ENCODE measurements at regions not wholly inside any gene's neighbourhood (a gene's known extent, or its start where the extent isn't known, plus 50 kb on each side); places are given as distances from the start of the nearest gene placed in this dataset.
"Not testable (repeated sequence)": the region's sequence is repeated elsewhere in the genome, so short reads cannot be mapped to it uniquely, and the experiment has no call there.

DNA sequence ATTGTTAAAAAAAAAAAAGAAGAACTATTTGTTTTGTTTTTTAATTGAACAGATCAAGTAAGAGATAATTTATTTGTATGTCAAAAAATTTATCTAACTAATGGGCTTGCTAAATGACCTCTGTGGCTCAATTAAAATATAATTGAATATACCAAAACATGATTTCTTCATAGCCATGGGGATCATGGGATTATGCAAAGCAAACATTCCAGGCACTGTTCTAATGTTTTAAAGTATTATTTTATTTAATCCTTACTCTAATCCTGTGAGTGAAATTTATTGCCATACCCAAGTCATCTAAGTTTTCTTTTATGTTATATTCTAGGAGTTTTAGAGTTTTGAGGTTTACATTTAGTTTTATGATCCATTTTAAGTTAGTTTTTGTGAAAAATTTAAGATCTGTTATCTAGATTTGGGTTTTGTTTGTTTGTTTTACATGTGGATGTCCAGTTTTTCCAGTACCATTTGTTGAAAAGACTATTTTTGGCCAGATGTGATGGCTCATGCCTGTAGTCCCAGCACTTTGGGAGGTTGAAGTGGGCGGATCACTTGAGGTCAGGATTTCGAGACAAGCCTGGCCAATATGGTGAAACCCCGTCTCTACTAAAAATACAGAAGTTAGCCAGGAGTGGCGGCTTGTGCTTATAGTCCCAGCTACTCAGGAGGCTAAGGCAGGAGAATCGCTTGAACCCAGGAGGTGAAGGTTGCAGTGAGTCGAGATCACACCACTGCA is 52.3 kb upstream of the CNOT10 start:
- Histone ChIP-seq H3K4me1 (ENCODE audit: insufficient read depth, low read length) (no peaks in the 10 kb centered on the region), H3K4me2 (ENCODE audit: insufficient read depth, low read length) (no peak overlapping the region), H3K4me3 (ENCODE audit: insufficient read depth, low read length) (no peak overlapping the region), H3K79me2 (ENCODE audit: insufficient read depth, low read length) (no peaks in the 10 kb centered on the region), H3K36me3 (ENCODE audit: insufficient read depth, low read length) (no peaks in the 10 kb centered on the region), H3K9me3 (ENCODE audit: low read depth, low read length) (no peaks in the 10 kb centered on the region), H4K20me1 (ENCODE audit: insufficient read depth, low read length) (no peaks in the 10 kb centered on the region), H3K27me3 (ENCODE audit: insufficient read depth, low read length) (no peaks in the 10 kb centered on the region), H3K27ac (ENCODE audit: low read depth, low read length) (no peak overlapping the region), H2AFZ (ENCODE audit: low read length) (no peak overlapping the region)
- TF ChIP-seq CTCF (IDR thresholded peaks at IDR 0.05; ENCODE audit: extremely low read depth, low read depth, low read length) = no peak
- no peak for DNase-seq (ENCODE audit: insufficient read length, low spot score, missing footprints)

DNA sequence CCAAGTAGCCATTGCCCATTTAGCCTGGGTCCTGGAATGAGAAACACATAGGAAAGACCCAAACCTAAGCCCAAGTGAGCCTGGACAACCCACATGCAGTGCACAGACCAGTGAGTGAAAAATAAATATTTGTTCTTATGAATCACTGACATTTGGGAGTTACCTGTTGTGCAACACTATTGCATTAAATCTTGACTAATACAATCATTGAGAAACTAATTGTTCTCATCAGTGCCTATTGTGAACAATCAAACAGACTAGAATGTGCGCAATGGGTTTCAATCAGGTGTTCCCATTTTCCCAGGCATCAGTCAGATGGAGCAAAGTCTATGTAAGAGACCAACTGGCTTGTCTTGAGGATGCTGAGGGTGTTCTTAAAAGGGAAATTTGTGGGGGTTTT is 54.7 kb upstream of the CNOT10 start:
- Histone ChIP-seq H3K27me3 (ENCODE audit: insufficient read depth, low read length) (no peaks in the 10 kb centered on the region), H3K4me3 (ENCODE audit: insufficient read depth, low read length) (no peak overlapping the region), H3K9me3 (ENCODE audit: low read depth, low read length) (no peaks in the 10 kb centered on the region), H3K36me3 (ENCODE audit: insufficient read depth, low read length) (no peaks in the 10 kb centered on the region), H3K4me1 (ENCODE audit: insufficient read depth, low read length) (no peaks in the 10 kb centered on the region), H3K79me2 (ENCODE audit: insufficient read depth, low read length) (no peaks in the 10 kb centered on the region), H2AFZ (ENCODE audit: low read length) (no peak overlapping the region), H3K27ac (ENCODE audit: low read depth, low read length) (no peak overlapping the region), H4K20me1 (ENCODE audit: insufficient read depth, low read length) (no peaks in the 10 kb centered on the region), H3K4me2 (ENCODE audit: insufficient read depth, low read length) (no peak overlapping the region)
- no peak for TF ChIP-seq CTCF (IDR thresholded peaks at IDR 0.05; ENCODE audit: extremely low read depth, low read depth, low read length)
- no peak for DNase-seq (ENCODE audit: insufficient read length, low spot score, missing footprints)

DNA sequence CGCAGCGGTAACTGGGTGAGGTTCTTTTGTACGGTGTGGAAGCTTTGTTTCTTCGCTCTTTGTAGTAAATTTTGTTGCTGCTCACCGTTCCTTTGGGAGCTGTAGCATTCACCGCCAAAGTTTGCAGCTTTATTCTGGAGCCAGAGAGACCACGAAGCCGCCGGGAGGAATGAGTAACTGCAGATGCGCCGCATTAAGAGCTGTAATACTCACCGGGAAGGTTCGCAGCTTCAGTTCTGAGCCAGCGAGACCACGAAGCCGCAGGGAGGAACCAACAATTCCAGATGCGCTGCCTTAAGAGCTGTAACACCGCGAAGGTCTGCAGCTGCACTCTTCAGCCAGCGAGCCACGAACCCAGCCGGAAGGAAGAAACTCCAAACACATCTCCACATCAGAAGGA is 56.0 kb upstream of the DYNC1LI1 start:
- Histone ChIP-seq H3K79me2 (ENCODE audit: insufficient read depth, low read length) (no peaks in the 10 kb centered on the region), H3K4me3 (ENCODE audit: insufficient read depth, low read length) (no peak overlapping the region), H4K20me1 (ENCODE audit: insufficient read depth, low read length) (no peaks in the 10 kb centered on the region), H3K4me2 (ENCODE audit: insufficient read depth, low read length) (no peak overlapping the region), H3K27me3 (ENCODE audit: insufficient read depth, low read length) (no peaks in the 10 kb centered on the region), H3K9me3 (ENCODE audit: low read depth, low read length) (no peaks in the 10 kb centered on the region), H3K27ac (ENCODE audit: low read depth, low read length) (no peak overlapping the region), H3K4me1 (ENCODE audit: insufficient read depth, low read length) (no peaks in the 10 kb centered on the region), H2AFZ (ENCODE audit: low read length) (no peak overlapping the region), H3K36me3 (ENCODE audit: insufficient read depth, low read length) (no peaks in the 10 kb centered on the region)
- peak; percentile 74 for DNase-seq (ENCODE audit: insufficient read length, low spot score, missing footprints)
- TF ChIP-seq CTCF (IDR thresholded peaks at IDR 0.05; ENCODE audit: extremely low read depth, low read depth, low read length) = no peak

DNA sequence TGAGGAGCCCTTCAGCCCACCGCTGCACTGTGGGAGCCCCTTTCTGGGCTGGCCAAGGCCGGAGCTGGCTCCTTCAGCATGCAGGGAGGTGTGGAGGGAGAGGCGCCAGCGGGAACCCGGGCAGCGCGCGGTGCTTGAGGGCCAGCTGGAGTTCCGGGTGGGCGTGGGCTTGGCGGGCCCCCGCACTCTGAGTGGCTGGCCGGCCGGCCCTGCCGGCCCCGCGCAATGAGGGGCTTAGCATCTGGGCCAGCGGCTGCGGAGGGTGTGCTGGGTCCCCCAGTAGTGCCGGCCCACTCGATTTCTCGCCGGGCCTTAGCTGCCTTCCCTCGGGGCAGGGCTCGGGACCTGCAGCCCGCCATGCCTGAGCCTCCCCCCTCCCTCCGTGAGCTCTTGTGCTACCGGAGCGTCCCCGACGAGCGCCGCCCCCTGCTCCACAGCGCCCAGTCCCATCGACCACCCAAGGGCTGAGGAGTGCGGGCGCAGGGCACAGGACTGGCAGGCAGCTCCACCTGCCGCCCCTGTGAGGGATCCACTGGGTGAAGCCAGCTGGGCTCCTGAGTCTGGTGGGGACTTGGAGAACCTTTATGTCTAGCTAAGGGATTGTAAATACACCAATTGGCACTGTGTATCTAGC is 55.0 kb upstream of the DYNC1LI1 start:
- H3K27me3 ChIP-seq (ENCODE audit: insufficient read depth, low read length); H3K27ac ChIP-seq (ENCODE audit: low read depth, low read length); DNase-seq (ENCODE audit: insufficient read length, low spot score, missing footprints); H4K20me1 ChIP-seq (ENCODE audit: insufficient read depth, low read length); H3K79me2 ChIP-seq (ENCODE audit: insufficient read depth, low read length); H3K4me1 ChIP-seq (ENCODE audit: insufficient read depth, low read length); H2AFZ ChIP-seq (ENCODE audit: low read length); H3K36me3 ChIP-seq (ENCODE audit: insufficient read depth, low read length); H3K4me2 ChIP-seq (ENCODE audit: insufficient read depth, low read length); H3K4me3 ChIP-seq (ENCODE audit: insufficient read depth, low read length); H3K9me3 ChIP-seq (ENCODE audit: low read depth, low read length): not testable (repeated sequence)
